H54 (cell line): ENCODE measurements at regions not wholly inside any gene's neighbourhood (a gene's known extent, or its start where the extent isn't known, plus 50 kb on each side); places are given as distances from the start of the nearest gene placed in this dataset.
A peak's percentile ranks its signal among the peaks of the same experiment; 100 is the strongest.
"Not testable (repeated sequence)": the region's sequence is repeated elsewhere in the genome, so short reads cannot be mapped to it uniquely, and the experiment has no call there.

Source experiments
- DNase-seq: peaks from one replicate; pipeline ENCODE4 v3.0.0; 2011; ENCODE audit warnings: low spot score, mixed read lengths; ENCODE audit not compliant: insufficient read length
- FAIRE-seq: peaks from 3 replicates; lab custom pipeline; 2011; peaks lifted over from hg19 to GRCh38; lab: Jason Lieb, UNC
- POLR2A ChIP-seq: IDR thresholded peaks from 2 replicates; pipeline ENCODE4 v1.6.1; 2011; ENCODE audit warnings: low read depth, mild to moderate bottlenecking, low read length

DNA sequence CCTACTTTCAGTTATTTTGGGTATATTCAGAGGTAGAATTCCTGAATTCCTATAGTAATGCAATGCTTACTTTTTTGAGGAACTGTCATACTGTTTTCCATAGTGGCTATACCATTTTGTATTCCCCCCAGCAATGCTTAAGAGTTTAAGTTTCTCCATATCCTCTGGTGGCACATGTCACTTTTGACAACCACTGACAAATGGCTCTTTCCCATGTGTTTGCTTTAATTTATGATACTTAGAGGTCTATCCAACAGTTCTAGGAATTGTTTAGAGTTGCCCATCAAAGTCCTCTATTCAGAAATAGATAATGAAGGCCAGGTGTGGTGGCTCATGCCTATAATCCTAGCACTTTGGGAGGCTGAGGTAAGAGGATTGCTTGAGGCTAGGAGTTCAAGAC lies 128.9 kb upstream of the CFAP20DC start:
- no peak for DNase-seq
- no peak for TF ChIP-seq POLR2A
- no peak for FAIRE-seq

- no peak for FAIRE-seq
- no peak for DNase-seq
- TF ChIP-seq POLR2A = no peak
Measured at GRCh38 chr3:59171491-59171890, 121.7 kb upstream of the CFAP20DC start.

GRCh38 chr3:59170166-59170565 lies 120.3 kb upstream of the CFAP20DC start:
- DNase-seq, FAIRE-seq: not testable (repeated sequence)

DNA sequence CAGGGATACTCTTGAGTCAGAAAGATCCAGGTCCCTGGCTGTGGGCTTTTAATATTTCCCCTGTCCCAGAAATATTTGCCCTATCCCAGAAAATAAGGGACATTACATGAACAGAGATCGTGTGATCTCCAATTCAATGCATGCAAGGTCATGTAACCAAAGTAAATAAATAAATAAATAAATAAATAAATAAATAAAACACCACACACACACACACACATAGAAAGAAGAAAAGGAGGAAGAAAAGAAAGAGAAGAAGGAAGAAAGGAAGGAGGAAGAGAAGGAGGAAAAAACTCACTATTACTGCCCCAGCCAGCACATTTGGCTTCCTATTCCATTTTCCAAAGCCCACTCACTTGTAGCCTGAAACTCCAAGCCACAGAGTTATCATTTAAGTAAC lies 117.9 kb upstream of the CFAP20DC start:
- DNase-seq = no peak
- no peak for FAIRE-seq
- no peak for TF ChIP-seq POLR2A

DNA sequence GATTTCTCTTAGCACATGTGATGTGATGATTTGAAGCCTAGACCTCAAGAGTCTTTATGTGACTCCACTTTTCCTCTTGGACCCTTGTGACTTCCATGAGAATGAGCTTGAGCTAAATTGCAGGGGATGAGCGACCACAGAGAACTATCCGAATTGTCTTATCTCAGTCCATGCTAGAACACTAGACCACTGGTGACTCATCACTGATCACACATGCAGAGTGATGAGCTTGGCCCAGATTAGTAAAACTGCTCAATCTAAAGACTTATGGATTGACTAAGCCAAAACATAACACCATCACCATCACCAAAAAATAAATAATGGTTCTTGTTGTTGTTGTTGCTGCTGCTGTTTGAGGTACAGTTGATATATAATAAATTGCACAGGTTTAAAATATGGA lies 114.1 kb upstream of the CFAP20DC start:
- TF ChIP-seq POLR2A = no peak
- no peak for DNase-seq
- no peak for FAIRE-seq

DNA sequence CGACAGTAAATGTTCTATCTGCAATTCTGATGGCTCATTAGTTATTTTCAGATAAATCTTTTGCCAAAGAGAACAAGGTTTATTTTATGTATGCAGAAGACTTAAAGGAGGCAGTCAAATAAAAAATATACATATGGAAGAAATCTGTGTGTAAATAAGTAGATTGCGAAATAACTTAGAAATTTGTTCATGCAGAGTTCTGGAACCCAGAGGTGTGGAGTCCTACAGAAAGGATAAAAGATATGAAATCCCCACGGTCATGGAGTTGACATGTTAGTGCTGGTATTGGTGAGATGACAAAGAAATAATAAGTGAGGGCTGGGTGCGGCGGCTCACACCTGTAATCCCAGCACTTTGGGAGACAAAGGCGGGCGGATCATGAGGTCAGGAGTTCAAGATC lies 111.2 kb upstream of the CFAP20DC start:
- FAIRE-seq (no peak), DNase-seq (no peak)
- no peak for TF ChIP-seq POLR2A

DNA sequence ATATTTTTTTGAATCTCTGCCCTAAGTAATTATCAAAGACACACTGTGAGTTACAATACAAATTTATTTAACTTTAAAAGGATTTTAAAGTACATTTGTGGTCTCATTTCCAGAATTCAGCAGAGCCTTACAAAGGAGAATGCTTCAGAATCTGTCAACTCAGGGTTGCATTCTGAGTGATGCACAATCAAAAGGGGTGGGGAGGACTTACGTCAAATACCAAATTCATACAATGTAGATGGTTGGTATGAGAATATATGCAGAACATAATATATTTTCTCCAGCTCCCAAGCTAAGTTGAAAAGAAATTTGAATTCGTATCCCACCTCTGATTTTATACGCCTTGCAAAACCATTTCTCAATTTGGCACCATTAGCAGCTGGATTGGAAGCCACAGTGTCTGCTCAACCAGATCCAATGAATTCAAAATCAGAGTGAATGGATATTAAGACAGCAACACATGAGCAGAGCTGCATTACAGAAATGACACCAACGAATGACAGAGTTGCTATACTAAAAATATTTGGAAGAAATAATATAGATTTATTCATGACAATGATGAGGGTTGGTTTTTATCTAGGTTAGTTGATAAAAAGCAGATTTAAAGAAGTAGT lies 110.4 kb upstream of the CFAP20DC start:
- FAIRE-seq (no peak), DNase-seq (no peak)
- TF ChIP-seq POLR2A = no peak

GRCh38 chr3:59153648-59154047 lies 103.8 kb upstream of the CFAP20DC start:
- FAIRE-seq (no peak), DNase-seq (no peak)
- TF ChIP-seq POLR2A = no peak

DNA sequence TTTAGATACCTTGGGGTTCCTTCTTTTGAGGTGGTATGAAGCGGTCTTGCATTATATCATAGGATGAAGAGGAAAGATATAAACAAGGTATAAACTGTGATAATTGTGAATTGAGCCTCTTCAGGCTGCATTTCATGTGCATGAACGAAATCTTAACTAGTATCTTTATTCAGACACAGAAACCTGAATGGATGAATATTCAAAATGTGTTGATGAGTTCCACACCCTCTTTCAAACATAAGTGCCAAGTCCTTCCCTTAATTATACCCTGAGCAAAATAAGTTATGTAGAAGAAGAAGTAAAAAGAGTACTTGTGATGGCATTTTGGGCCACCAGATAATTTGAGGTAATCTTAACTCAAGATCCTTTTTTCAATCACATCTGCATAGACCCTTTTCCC lies 103.1 kb upstream of the CFAP20DC start:
- no peak for TF ChIP-seq POLR2A
- DNase-seq = no peak
- no peak for FAIRE-seq

- TF ChIP-seq POLR2A = no peak
- DNase-seq (no peak), FAIRE-seq (peak; percentile 52)
Measured at GRCh38 chr3:59150039-59150438, 100.2 kb upstream of the CFAP20DC start.

DNA sequence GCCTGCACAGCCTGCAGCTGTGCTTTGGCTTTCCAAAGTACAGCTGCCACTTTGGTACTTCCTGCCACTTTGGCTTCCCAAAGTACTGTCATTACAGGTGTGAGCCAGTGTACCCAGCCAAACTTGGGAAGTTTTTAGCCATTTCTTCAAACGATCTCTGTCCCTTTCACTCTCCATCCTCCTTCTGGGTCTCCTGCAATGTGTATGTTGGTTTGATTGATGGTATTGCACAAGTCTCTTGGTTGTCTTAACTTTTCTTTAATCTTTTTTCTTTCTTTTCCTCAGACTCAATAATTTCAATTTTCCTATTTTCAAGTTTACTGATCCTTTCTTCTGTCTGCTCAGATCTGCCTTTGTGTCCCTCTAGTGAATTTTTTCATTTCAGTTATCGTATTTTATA lies 99.3 kb upstream of the CFAP20DC start:
- no peak for TF ChIP-seq POLR2A
- FAIRE-seq (no peak), DNase-seq (no peak)

DNA sequence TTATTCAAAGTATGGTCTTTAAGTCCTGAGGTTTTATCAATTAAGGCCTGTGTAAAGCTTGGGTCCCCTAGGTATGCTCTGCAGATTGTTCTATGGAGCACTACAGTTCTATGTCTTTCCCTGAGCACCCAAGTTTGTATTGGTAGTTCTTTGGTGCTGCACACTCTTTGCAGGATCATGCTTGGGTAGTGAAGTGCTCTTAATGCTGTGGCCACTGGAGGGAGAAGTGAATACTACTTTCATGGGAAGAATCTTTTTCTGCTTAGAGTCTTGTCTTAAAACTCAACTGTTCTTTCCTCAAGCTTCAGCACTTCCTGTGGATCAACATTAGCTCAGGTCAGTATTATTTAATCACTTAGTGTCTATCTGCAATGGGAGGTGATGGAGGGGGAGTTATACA lies 93.6 kb upstream of the CFAP20DC start:
- peak; percentile 23 for FAIRE-seq
- TF ChIP-seq POLR2A = no peak
- no peak for DNase-seq

DNA sequence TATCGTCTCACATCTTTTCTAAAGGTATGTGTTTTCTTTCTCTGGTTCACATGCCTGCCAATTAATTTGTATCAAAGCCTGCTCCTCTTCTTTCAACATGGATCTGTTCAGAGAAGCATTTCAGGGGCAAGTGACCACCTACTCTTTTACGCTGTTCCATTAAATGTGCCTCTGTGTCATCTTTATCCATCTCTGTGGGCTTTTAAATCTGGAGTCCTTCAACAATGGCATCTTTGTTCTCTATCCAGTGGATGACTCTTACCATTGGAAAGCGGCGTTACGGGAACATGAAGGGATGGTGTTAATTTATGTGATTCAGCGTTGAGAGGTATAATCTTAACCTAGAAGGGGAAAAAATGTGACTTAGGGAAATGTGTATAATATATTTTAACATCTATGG lies 92.7 kb upstream of the CFAP20DC start:
- FAIRE-seq (peak; percentile 75), DNase-seq (peak; percentile 5)
- no peak for TF ChIP-seq POLR2A

- DNase-seq = no peak
- no peak for TF ChIP-seq POLR2A
- no peak for FAIRE-seq
Measured at GRCh38 chr3:59138966-59139365, 89.1 kb upstream of the CFAP20DC start.

- no peak for TF ChIP-seq POLR2A
- DNase-seq = no peak
- FAIRE-seq = no peak
Measured at GRCh38 chr3:59137415-59137814, 87.6 kb upstream of the CFAP20DC start.

DNA sequence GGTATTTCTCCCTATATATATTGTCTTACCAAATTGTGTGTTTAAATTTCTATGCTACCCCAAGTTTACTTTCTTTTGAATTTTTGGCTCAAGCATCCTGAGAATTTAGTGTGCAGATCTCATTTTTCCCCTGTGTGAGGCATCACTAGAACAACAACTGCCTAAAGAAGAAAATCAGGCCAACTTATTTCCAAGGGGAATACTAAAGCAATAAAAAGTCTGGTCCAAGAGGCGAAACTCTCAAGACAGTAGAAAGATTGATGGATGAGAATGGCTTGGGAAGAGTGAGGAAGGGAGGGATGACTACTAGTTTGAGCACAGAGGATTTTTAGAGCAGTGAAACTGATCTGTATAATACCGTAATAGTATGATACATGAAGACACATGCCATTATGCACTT lies 86.3 kb upstream of the CFAP20DC start:
- no peak for TF ChIP-seq POLR2A
- DNase-seq = no peak
- no peak for FAIRE-seq
